ENCODE measurements at regions not wholly inside any gene's neighbourhood (a gene's known extent, or its start where the extent isn't known, plus 50 kb on each side); places are given as distances from the start of the nearest gene placed in this dataset.

DNA sequence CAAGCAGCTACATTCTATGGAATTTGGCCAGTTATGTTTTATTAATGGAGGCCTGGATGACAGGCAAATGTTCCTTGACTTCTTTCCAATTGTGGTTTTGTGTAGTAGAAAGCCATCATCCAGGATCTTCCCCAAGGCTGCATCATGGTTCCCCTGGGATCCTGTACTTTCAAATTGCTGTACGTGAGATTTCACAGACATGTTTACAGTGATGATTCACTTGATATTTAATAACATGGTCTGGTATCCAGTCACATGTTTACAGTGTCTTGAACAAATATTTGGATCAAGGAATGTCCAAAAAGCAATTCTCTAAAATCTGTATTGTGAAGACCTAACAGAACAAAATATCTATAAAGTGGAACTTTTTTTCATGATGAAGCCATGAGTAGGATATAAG, 68.3 kb upstream of the ST6GALNAC3 start:
- Histone ChIP-seq H2BK15ac (ENCODE audit: low read depth, poor library complexity, severe bottlenecking) (no peak overlapping the region), H3K4me2 (ENCODE audit: low read length, poor library complexity, severe bottlenecking) (no peak overlapping the region), H4K8ac (ENCODE audit: low read length) (no peak overlapping the region), H2AFZ (ENCODE audit: low read depth, low read length) (no peak overlapping the region), H3K79me1 (replicated peaks; ENCODE audit: low read length, poor library complexity, severe bottlenecking) (no peaks in the 10 kb centered on the region), H2BK5ac (ENCODE audit: low read depth, low read length, poor library complexity, severe bottlenecking) (no peak overlapping the region), H3K23ac (ENCODE audit: low read length in 2 of 2) (no peak overlapping the region), H3K9me3 (ENCODE audit: control insufficient read depth, low read length) (no peaks in the 10 kb centered on the region), H3K4me1 (ENCODE audit: control insufficient read depth, insufficient read depth, low read depth, low read length) (no peaks in the 10 kb centered on the region), H3K18ac (ENCODE audit: low read depth in 1 of 2, low read length in 2 of 2) (no peak overlapping the region), H3K36me3 (ENCODE audit: control insufficient read depth in 1 of 2, insufficient read depth in 2 of 2, low read depth in 1 of 2, low read length in 2 of 2) (no peaks in the 10 kb centered on the region), H4K91ac (ENCODE audit: low read length) (no peak overlapping the region), H3K9ac (ENCODE audit: low read length) (no peak overlapping the region), H3K27ac (ENCODE audit: low read length, poor library complexity, severe bottlenecking) (no peak overlapping the region), H3K27me3 (ENCODE audit: control insufficient read depth in 1 of 2, insufficient read depth in 1 of 2, low read length in 2 of 2) (no peaks in the 10 kb centered on the region), H2BK120ac (ENCODE audit: low read depth, low read length) (no peak overlapping the region), H2BK12ac (ENCODE audit: low read length in 2 of 2) (no peak overlapping the region), H3K4me3 (ENCODE audit: insufficient read depth in 1 of 2, low read depth in 1 of 2, low read length in 2 of 2) (no peak overlapping the region), H2AK5ac (ENCODE audit: low read length, severe bottlenecking) (no peak overlapping the region), H3K14ac (ENCODE audit: low read length in 2 of 2) (no peak overlapping the region), H3K4ac (ENCODE audit: low read depth in 1 of 2, low read length in 2 of 2) (no peak overlapping the region)
- no CpG with 5 or more reads among the region's 1 CpG for WGBS
- peak; percentile 87 for DNase-seq

DNA sequence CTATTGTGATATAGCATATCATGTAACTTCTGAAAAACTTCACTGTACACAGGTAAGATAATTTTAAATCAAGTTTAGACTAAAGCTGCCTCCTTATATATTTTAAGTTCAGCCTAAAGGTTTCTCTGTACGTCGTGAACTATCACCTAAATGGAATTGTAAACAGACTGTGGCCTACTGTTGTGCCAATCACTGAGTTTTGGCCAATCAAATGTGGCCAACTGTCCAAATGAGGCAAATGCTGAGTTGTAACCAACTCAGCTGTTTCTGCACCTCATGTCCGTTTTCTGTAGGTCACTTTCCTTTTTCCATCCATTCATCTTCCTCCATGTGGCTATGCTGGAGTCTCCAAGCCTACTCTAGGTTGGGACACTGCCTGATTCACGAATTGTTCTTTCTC, 63.7 kb upstream of the ST6GALNAC3 start:
- H4K91ac ChIP-seq (ENCODE audit: low read length): no peak overlapping the region
- H3K23ac ChIP-seq (ENCODE audit: low read length in 2 of 2): no peak overlapping the region
- H3K14ac ChIP-seq (ENCODE audit: low read length in 2 of 2): no peak overlapping the region
- 94% methylated on average over 3 of the region's 4 CpGs for WGBS
- no peak overlapping the region for H3K27ac ChIP-seq (ENCODE audit: low read length, poor library complexity, severe bottlenecking)
- no peak overlapping the region for H4K8ac ChIP-seq (ENCODE audit: low read length)
- H2BK120ac ChIP-seq (ENCODE audit: low read depth, low read length): no peak overlapping the region
- no peak overlapping the region for H2BK12ac ChIP-seq (ENCODE audit: low read length in 2 of 2)
- no peak overlapping the region for H3K18ac ChIP-seq (ENCODE audit: low read depth in 1 of 2, low read length in 2 of 2)
- no peaks in the 10 kb centered on the region for H3K9me3 ChIP-seq (ENCODE audit: control insufficient read depth, low read length)
- H2BK5ac ChIP-seq (ENCODE audit: low read depth, low read length, poor library complexity, severe bottlenecking): no peak overlapping the region
- H2AK5ac ChIP-seq (ENCODE audit: low read length, severe bottlenecking): no peak overlapping the region
- H3K4me1 ChIP-seq (ENCODE audit: control insufficient read depth, insufficient read depth, low read depth, low read length): no peaks in the 10 kb centered on the region
- no peak overlapping the region for H3K4ac ChIP-seq (ENCODE audit: low read depth in 1 of 2, low read length in 2 of 2)
- no peak overlapping the region for H3K4me2 ChIP-seq (ENCODE audit: low read length, poor library complexity, severe bottlenecking)
- H3K4me3 ChIP-seq (ENCODE audit: insufficient read depth in 1 of 2, low read depth in 1 of 2, low read length in 2 of 2): no peak overlapping the region
- H3K79me1 ChIP-seq (replicated peaks; ENCODE audit: low read length, poor library complexity, severe bottlenecking): no peaks in the 10 kb centered on the region
- H3K9ac ChIP-seq (ENCODE audit: low read length): no peak overlapping the region
- H2AFZ ChIP-seq (ENCODE audit: low read depth, low read length): no peak overlapping the region
- H3K27me3 ChIP-seq (ENCODE audit: control insufficient read depth in 1 of 2, insufficient read depth in 1 of 2, low read length in 2 of 2): peaks cover 0 to 3% of the 10 kb centered on the region in 2 experiments
- no peak overlapping the region for H2BK15ac ChIP-seq (ENCODE audit: low read depth, poor library complexity, severe bottlenecking)
- no peaks in the 10 kb centered on the region for H3K36me3 ChIP-seq (ENCODE audit: control insufficient read depth in 1 of 2, insufficient read depth in 2 of 2, low read depth in 1 of 2, low read length in 2 of 2)
- DNase-seq: no peak

DNA sequence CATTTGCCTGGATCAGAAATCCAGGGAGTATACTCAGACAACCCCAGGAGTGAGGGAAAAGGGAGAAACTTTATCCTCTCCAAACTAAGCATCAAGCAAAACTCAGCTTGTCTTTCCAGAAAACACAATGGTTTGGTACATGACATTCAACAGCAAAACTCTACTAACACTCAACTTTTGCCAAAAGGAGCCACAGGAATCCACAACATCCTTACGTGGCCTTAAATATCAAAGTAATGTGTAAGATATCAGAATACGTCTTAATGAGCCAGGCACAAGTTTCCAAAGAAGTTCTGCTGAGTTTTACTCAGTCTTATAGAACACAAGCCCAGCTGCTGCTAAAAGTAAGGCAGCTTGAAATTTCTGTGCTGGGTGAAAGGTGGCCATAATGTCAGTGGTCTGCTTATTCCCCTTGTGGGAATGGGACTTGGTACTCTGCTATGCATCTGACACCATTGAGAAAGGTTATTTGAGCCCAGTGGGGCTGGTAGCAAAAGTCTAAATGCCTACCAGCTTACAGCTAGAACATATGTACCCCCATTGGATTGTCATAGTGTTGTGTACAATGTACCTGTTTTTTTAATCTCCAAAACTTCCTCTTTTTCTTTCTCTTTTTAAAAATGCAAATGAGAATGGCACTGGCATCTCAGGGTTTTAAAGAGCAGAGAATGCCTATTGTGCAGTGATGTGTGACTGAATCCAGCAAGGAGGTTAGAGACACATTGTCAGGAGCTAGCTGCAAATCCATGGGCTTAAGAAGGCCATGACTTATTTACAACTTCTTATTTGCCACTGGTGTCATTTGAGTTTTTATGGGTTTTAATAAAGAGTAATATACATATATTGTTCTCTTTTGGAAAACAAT, 62.0 kb upstream of the ST6GALNAC3 start:
- H2BK12ac ChIP-seq (ENCODE audit: low read length in 2 of 2): no peak overlapping the region
- H2BK5ac ChIP-seq (ENCODE audit: low read depth, low read length, poor library complexity, severe bottlenecking): no peak overlapping the region
- H3K18ac ChIP-seq (ENCODE audit: low read depth in 1 of 2, low read length in 2 of 2): peak overlapping the region in 1 of 2 experiments; percentile 49
- no peak for DNase-seq
- no peaks in the 10 kb centered on the region for H3K4me1 ChIP-seq (ENCODE audit: control insufficient read depth, insufficient read depth, low read depth, low read length)
- no peak overlapping the region for H4K8ac ChIP-seq (ENCODE audit: low read length)
- no peak overlapping the region for H2AK5ac ChIP-seq (ENCODE audit: low read length, severe bottlenecking)
- no peaks in the 10 kb centered on the region for H3K36me3 ChIP-seq (ENCODE audit: control insufficient read depth in 1 of 2, insufficient read depth in 2 of 2, low read depth in 1 of 2, low read length in 2 of 2)
- WGBS: 100% methylated on average over 2 of the region's 2 CpGs
- H3K4me3 ChIP-seq (ENCODE audit: insufficient read depth in 1 of 2, low read depth in 1 of 2, low read length in 2 of 2): no peak overlapping the region
- H2AFZ ChIP-seq (ENCODE audit: low read depth, low read length): no peak overlapping the region
- no peak overlapping the region for H2BK15ac ChIP-seq (ENCODE audit: low read depth, poor library complexity, severe bottlenecking)
- no peak overlapping the region for H2BK120ac ChIP-seq (ENCODE audit: low read depth, low read length)
- H3K79me1 ChIP-seq (replicated peaks; ENCODE audit: low read length, poor library complexity, severe bottlenecking): no peaks in the 10 kb centered on the region
- no peak overlapping the region for H4K91ac ChIP-seq (ENCODE audit: low read length)
- no peak overlapping the region for H3K4me2 ChIP-seq (ENCODE audit: low read length, poor library complexity, severe bottlenecking)
- no peak overlapping the region for H3K27ac ChIP-seq (ENCODE audit: low read length, poor library complexity, severe bottlenecking)
- no peak overlapping the region for H3K14ac ChIP-seq (ENCODE audit: low read length in 2 of 2)
- peaks cover 0 to 3% of the 10 kb centered on the region in 2 experiments for H3K27me3 ChIP-seq (ENCODE audit: control insufficient read depth in 1 of 2, insufficient read depth in 1 of 2, low read length in 2 of 2)
- no peak overlapping the region for H3K23ac ChIP-seq (ENCODE audit: low read length in 2 of 2)
- H3K9ac ChIP-seq (ENCODE audit: low read length): no peak overlapping the region
- H3K4ac ChIP-seq (ENCODE audit: low read depth in 1 of 2, low read length in 2 of 2): no peak overlapping the region
- no peaks in the 10 kb centered on the region for H3K9me3 ChIP-seq (ENCODE audit: control insufficient read depth, low read length)

DNA sequence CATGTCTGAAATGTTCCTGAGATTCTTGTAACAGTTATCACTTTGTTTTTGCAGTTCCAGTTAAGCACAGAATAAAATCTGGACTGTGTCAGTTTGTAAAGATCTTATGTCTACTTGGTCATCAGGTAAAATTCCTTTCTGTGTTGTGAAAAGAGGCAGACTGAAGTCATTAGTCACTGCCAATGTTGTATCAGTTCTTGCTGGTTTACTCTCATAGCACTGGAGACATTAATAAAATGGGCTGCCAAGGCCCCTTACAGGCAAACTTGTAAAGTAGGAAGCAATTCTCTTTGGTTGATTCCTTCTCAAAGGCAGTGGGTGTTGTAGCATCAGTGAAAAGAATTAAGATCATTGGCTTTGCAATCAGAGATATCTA, 61.4 kb upstream of the ST6GALNAC3 start:
- Histone ChIP-seq H3K14ac (ENCODE audit: low read length in 2 of 2) (no peak overlapping the region), H3K9ac (ENCODE audit: low read length) (no peak overlapping the region), H2BK12ac (ENCODE audit: low read length in 2 of 2) (no peak overlapping the region)

More for the DNA sequence above, 61.4 kb upstream of the ST6GALNAC3 start:
- Histone ChIP-seq H3K4me3 (ENCODE audit: insufficient read depth in 1 of 2, low read depth in 1 of 2, low read length in 2 of 2) (no peak overlapping the region), H3K79me1 (replicated peaks; ENCODE audit: low read length, poor library complexity, severe bottlenecking) (no peaks in the 10 kb centered on the region), H2AFZ (ENCODE audit: low read depth, low read length) (no peak overlapping the region), H4K8ac (ENCODE audit: low read length) (no peak overlapping the region), H3K9me3 (ENCODE audit: control insufficient read depth, low read length) (no peaks in the 10 kb centered on the region), H3K27me3 (ENCODE audit: control insufficient read depth in 1 of 2, insufficient read depth in 1 of 2, low read length in 2 of 2) (peaks cover 0 to 3% of the 10 kb centered on the region in 2 experiments), H3K4me2 (ENCODE audit: low read length, poor library complexity, severe bottlenecking) (no peak overlapping the region), H2AK5ac (ENCODE audit: low read length, severe bottlenecking) (no peak overlapping the region), H3K4me1 (ENCODE audit: control insufficient read depth, insufficient read depth, low read depth, low read length) (no peaks in the 10 kb centered on the region), H3K36me3 (ENCODE audit: control insufficient read depth in 1 of 2, insufficient read depth in 2 of 2, low read depth in 1 of 2, low read length in 2 of 2) (no peaks in the 10 kb centered on the region), H3K27ac (ENCODE audit: low read length, poor library complexity, severe bottlenecking) (no peak overlapping the region), H3K18ac (ENCODE audit: low read depth in 1 of 2, low read length in 2 of 2) (no peak overlapping the region), H3K4ac (ENCODE audit: low read depth in 1 of 2, low read length in 2 of 2) (no peak overlapping the region), H2BK5ac (ENCODE audit: low read depth, low read length, poor library complexity, severe bottlenecking) (no peak overlapping the region), H3K23ac (ENCODE audit: low read length in 2 of 2) (no peak overlapping the region), H2BK120ac (ENCODE audit: low read depth, low read length) (no peak overlapping the region), H4K91ac (ENCODE audit: low read length) (no peak overlapping the region), H2BK15ac (ENCODE audit: low read depth, poor library complexity, severe bottlenecking) (no peak overlapping the region)
- DNase-seq: no peak

All from mesenchymal stem cell (in vitro differentiated cells and primary cell).